ENCODE measurements at regions not wholly inside any gene's neighbourhood (a gene's known extent, or its start where the extent isn't known, plus 50 kb on each side); places are given as distances from the start of the nearest gene placed in this dataset.

DNA sequence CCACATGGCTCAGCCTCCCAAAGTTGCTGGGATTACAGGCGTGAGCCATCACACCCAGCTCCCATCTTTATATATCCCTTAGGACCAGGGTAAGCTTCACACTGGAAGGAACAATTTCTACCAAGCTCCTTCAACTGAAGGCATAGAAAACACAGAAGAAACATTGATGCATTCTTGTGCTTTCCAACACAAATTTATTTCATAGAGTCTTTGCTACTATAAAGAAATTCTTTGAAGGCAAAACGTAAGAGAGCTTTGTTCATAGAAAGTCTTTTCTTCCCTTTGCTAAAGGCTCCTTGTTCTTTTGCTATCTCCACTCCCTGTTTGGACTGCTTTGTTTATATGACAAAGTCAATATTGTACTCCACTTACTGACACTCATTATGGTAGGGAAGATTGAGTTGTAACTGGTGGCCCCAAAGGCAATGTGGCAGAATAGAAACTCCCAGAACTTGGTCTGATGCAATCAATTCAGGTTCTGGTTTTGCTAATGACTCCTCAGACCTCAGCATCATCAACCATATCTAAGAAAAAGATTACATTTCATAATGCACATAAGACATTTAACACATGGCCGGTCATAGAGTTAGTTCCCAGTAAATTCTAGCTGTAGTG lies 97.4 kb upstream of the CLINT1 start:
- intact Hi-C loops (cut with micrococcal nuclease): no loop called here
- Histone ChIP-seq H3K9ac (ENCODE audit: low read length) (no peak overlapping the region), H2AFZ (ENCODE audit: low read length) (no peak overlapping the region), H3K4me2 (ENCODE audit: low read length) (no peak overlapping the region), H3K9me2 (replicated peaks; ENCODE audit: low read length) (0 out of 2 replicates have a peak, but pooled peaks cover 3% of the 10 kb centered on the region), H3K79me2 (ENCODE audit: low read length) (no peaks in the 10 kb centered on the region), H3F3A (ENCODE audit: low read length, unreplicated experiment) (no peaks in the 10 kb centered on the region), H3K36me3 (ENCODE audit: low read depth, low read length) (no peaks in the 10 kb centered on the region), H4K20me1 (ENCODE audit: low read length) (no peaks in the 10 kb centered on the region), H3K4me3 (ENCODE audit: low read length) (no peak overlapping the region), H3K4me1 (ENCODE audit: insufficient read depth, low read length) (no peaks in the 10 kb centered on the region), H3K27ac (ENCODE audit: low read length) (no peak overlapping the region), H3K9me3 (ENCODE audit: low read length) (no peaks in the 10 kb centered on the region), H3K27me3 (ENCODE audit: low read length) (peaks cover 34% of the 10 kb centered on the region)
- DNase-seq: no peak
- no peak for ATAC-seq
- BruUV-seq (replicated peaks): no TSS peak
- ChIA-PET CTCF (no interaction called here), POLR2A (ENCODE audit: unreplicated experiment) (no interaction called here)
- TF ChIP-seq, protein P1, sequence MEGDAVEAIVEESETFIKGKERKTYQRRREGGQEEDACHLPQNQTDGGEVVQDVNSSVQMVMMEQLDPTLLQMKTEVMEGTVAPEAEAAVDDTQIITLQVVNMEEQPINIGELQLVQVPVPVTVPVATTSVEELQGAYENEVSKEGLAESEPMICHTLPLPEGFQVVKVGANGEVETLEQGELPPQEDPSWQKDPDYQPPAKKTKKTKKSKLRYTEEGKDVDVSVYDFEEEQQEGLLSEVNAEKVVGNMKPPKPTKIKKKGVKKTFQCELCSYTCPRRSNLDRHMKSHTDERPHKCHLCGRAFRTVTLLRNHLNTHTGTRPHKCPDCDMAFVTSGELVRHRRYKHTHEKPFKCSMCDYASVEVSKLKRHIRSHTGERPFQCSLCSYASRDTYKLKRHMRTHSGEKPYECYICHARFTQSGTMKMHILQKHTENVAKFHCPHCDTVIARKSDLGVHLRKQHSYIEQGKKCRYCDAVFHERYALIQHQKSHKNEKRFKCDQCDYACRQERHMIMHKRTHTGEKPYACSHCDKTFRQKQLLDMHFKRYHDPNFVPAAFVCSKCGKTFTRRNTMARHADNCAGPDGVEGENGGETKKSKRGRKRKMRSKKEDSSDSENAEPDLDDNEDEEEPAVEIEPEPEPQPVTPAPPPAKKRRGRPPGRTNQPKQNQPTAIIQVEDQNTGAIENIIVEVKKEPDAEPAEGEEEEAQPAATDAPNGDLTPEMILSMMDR (conservative IDR thresholded peaks at IDR 0.05; ENCODE audit: low read depth, low read length): no peak
- TF ChIP-seq EZH2phosphoT487 (IDR thresholded peaks at IDR 0.05; ENCODE audit: borderline replicate concordance, low read length): no peak
- no peak for TF ChIP-seq EZH2 (IDR thresholded peaks at IDR 0.05; ENCODE audit: low read length, unreplicated experiment)

DNA sequence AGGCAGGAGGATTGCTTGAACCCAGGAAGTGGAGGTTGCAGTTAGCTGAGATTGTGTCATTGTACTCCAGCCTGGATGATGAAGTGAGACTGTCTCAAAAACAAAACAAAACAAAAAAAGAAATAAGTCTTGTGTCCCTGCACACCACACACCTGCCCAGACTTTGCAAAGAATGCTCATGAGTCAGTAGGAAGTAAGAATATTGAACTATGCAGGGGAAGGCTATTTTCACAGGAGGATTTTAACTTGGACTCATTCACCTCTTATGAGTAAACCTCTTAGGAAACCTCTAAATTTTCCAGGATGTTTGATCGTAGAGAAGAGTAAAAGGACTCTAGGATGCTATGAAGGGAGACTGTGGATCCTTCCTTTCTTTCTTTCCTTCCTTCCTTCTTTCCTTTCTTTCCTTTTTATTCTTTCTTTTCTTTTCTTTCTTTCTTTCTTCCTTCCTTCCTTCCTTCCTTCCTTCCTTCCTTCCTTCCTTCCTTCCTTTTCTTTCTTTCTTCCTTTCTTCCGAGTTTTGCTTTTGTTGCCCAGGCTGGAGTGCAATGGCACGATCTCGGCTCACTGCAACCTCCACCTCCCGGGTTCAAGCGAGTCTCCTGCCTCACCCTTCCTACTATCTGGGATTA lies 96.7 kb upstream of the CLINT1 start:
- Histone ChIP-seq H3K27ac (ENCODE audit: low read length) (no peak overlapping the region), H3K36me3 (ENCODE audit: low read depth, low read length) (no peaks in the 10 kb centered on the region), H2AFZ (ENCODE audit: low read length) (no peak overlapping the region), H3K4me2 (ENCODE audit: low read length) (no peak overlapping the region), H3K79me2 (ENCODE audit: low read length) (no peaks in the 10 kb centered on the region), H3K9me2 (replicated peaks; ENCODE audit: low read length) (0 out of 2 replicates have a peak, but pooled peaks cover 3% of the 10 kb centered on the region), H3K27me3 (ENCODE audit: low read length) (peaks cover 27% of the 10 kb centered on the region), H3K4me3 (ENCODE audit: low read length) (no peak overlapping the region), H4K20me1 (ENCODE audit: low read length) (no peaks in the 10 kb centered on the region), H3F3A (ENCODE audit: low read length, unreplicated experiment) (no peaks in the 10 kb centered on the region), H3K9me3 (ENCODE audit: low read length) (no peaks in the 10 kb centered on the region), H3K4me1 (ENCODE audit: insufficient read depth, low read length) (no peaks in the 10 kb centered on the region), H3K9ac (ENCODE audit: low read length) (no peak overlapping the region)
- ChIA-PET CTCF (no interaction called here), POLR2A (ENCODE audit: unreplicated experiment) (no interaction called here)
- BruUV-seq (replicated peaks): no TSS peak
- DNase-seq (peak; percentile 74), ATAC-seq (peak; percentile 83)
- TF ChIP-seq EZH2 (IDR thresholded peaks at IDR 0.05; ENCODE audit: low read length, unreplicated experiment): no peak
- TF ChIP-seq, protein P1 (conservative IDR thresholded peaks at IDR 0.05; ENCODE audit: low read depth, low read length): no peak
- TF ChIP-seq EZH2phosphoT487 (IDR thresholded peaks at IDR 0.05; ENCODE audit: borderline replicate concordance, low read length): no peak
- intact Hi-C loops (cut with micrococcal nuclease): no loop called here

DNA sequence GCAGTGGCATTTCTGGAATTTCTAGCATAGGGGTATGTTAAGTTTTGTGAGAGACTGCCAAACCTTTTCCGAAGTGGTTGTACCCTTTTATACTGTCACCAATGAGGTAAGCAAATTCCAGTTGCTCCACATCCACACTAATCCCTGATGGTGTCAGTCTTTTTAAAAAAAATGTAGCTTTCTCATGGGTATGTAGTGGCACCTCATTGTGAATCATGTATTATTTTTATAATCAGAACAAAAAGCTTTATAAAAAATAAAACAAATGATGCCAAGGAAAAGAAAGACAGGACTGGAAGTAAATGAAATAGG lies 93.4 kb upstream of the CLINT1 start:
- H3K4me1 ChIP-seq (ENCODE audit: insufficient read depth, low read length): peaks cover 6% of the 10 kb centered on the region
- H3K9ac ChIP-seq (ENCODE audit: low read length): no peak overlapping the region
- H3K27ac ChIP-seq (ENCODE audit: low read length): no peak overlapping the region
- TF ChIP-seq EZH2 (IDR thresholded peaks at IDR 0.05; ENCODE audit: low read length, unreplicated experiment) (no peak), EZH2phosphoT487 (IDR thresholded peaks at IDR 0.05; ENCODE audit: borderline replicate concordance, low read length) (no peak)
- TF ChIP-seq, protein P1 (conservative IDR thresholded peaks at IDR 0.05; ENCODE audit: low read depth, low read length): no peak
- no peak overlapping the region for H2AFZ ChIP-seq (ENCODE audit: low read length)
- no peaks in the 10 kb centered on the region for H4K20me1 ChIP-seq (ENCODE audit: low read length)
- no peak overlapping the region for H3K4me3 ChIP-seq (ENCODE audit: low read length)
- ChIA-PET POLR2A (ENCODE audit: unreplicated experiment) (no interaction called here), CTCF (interaction anchor here (0.6 to 0.7 kb wide), 2 partner anchors 18 to 732 kb away, joined by 4 to 14 read pairs; no protein-coding TSS in a partner anchor)
- H3K4me2 ChIP-seq (ENCODE audit: low read length): no peak overlapping the region
- peaks cover 16% of the 10 kb centered on the region for H3K27me3 ChIP-seq (ENCODE audit: low read length)
- DNase-seq: no peak
- intact Hi-C loops (cut with micrococcal nuclease): no loop called here
- no TSS peak for BruUV-seq (replicated peaks)
- ATAC-seq: no peak
- 0 out of 2 replicates have a peak, but pooled peaks cover 2% of the 10 kb centered on the region for H3K9me2 ChIP-seq (replicated peaks; ENCODE audit: low read length)
- no peaks in the 10 kb centered on the region for H3K36me3 ChIP-seq (ENCODE audit: low read depth, low read length)
- no peaks in the 10 kb centered on the region for H3K79me2 ChIP-seq (ENCODE audit: low read length)
- no peaks in the 10 kb centered on the region for H3F3A ChIP-seq (ENCODE audit: low read length, unreplicated experiment)
- H3K9me3 ChIP-seq (ENCODE audit: low read length): no peaks in the 10 kb centered on the region

All from PC-3 (cell line).